Loucy (cell line): ENCODE measurements at regions not wholly inside any gene's neighbourhood (a gene's known extent, or its start where the extent isn't known, plus 50 kb on each side); places are given as distances from the start of the nearest gene placed in this dataset.

Source experiments
- H2AFZ ChIP-seq: fragments of 200-600 bp; sonication (generic); 2 replicates; pipeline ENCODE4 v1.6.0; 2016; ENCODE audit warnings: antibody characterized with exemption, mild to moderate bottlenecking, low read length, moderate library complexity
- H3F3A ChIP-seq: fragments of 200-600 bp; 2 replicates; pipeline ENCODE4 v1.6.0; 2016; ENCODE audit warnings: antibody characterized with exemption, low read depth, mild to moderate bottlenecking
- H3K27me3 ChIP-seq: fragments of 200-600 bp; sonication (generic); 2 replicates; pipeline ENCODE4 v1.6.1; 2014; ENCODE audit warnings: low read length, mild to moderate bottlenecking; ENCODE audit not compliant: insufficient read depth, poor library complexity, severe bottlenecking
- H3K36me3 ChIP-seq: fragments of 200-600 bp; sonication (generic); 2 replicates; pipeline ENCODE4 v1.6.1; 2016; ENCODE audit warnings: low read length; ENCODE audit not compliant: insufficient read depth
- H3K4me1 ChIP-seq: fragments of 200-600 bp; sonication (generic); 2 replicates; pipeline ENCODE4 v1.5.1; 2014; ENCODE audit warnings: low read length, mild to moderate bottlenecking; ENCODE audit not compliant: insufficient read depth, poor library complexity, severe bottlenecking
- H3K4me2 ChIP-seq: fragments of 200-600 bp; sonication (generic); 2 replicates; pipeline ENCODE4 v1.6.0; 2014; ENCODE audit warnings: antibody characterized with exemption, low read length, low read depth, mild to moderate bottlenecking; ENCODE audit not compliant: poor library complexity, severe bottlenecking
- H3K4me3 ChIP-seq: fragments of 200-600 bp; sonication (generic); 2 replicates; pipeline ENCODE4 v1.5.1; 2014; ENCODE audit warnings: low read length, mild to moderate bottlenecking, mixed read lengths; ENCODE audit not compliant: poor library complexity, severe bottlenecking
- H3K79me2 ChIP-seq: fragments of 200-600 bp; sonication (generic); 2 replicates; pipeline ENCODE4 v1.6.1; 2014; ENCODE audit warnings: low read length; ENCODE audit not compliant: insufficient read depth
- H3K9ac ChIP-seq: fragments of 200-600 bp; sonication (generic); 2 replicates; pipeline ENCODE4 v1.6.0; 2014; ENCODE audit warnings: mild to moderate bottlenecking, low read depth, low read length, moderate library complexity; ENCODE audit not compliant: poor library complexity, severe bottlenecking
- H3K9me2 ChIP-seq: fragments of 200-600 bp; sonication (generic); replicated peaks from 2 replicates; pipeline ENCODE4 v1.6.1; 2016; ENCODE audit warnings: low read depth, low read length, mixed read lengths
- H3K9me3 ChIP-seq: fragments of 200-600 bp; sonication (generic); 2 replicates; pipeline ENCODE4 v1.6.1; 2014; ENCODE audit warnings: mild to moderate bottlenecking, antibody characterized with exemption, low read length, low read depth; ENCODE audit not compliant: insufficient read depth
- H4K20me1 ChIP-seq: fragments of 200-600 bp; sonication (generic); 2 replicates; pipeline ENCODE4 v1.6.0; 2014; ENCODE audit warnings: antibody characterized with exemption, low read length, mild to moderate bottlenecking; ENCODE audit not compliant: insufficient read depth, poor library complexity, severe bottlenecking
- EZH2phosphoT487 ChIP-seq: fragments of 200-600 bp; IDR thresholded peaks from 2 replicates; pipeline ENCODE4 v1.6.1; 2018; ENCODE audit warnings: antibody characterized with exemption, mild to moderate bottlenecking, moderate library complexity, borderline replicate concordance
- TF ChIP-seq, protein P1 (sequence below): fragments of 200-600 bp; sonication (generic); conservative IDR thresholded peaks from 2 replicates; pipeline ENCODE4 v1.5.1; 2014; ENCODE audit warnings: mild to moderate bottlenecking, antibody characterized with exemption, low read length

DNA sequence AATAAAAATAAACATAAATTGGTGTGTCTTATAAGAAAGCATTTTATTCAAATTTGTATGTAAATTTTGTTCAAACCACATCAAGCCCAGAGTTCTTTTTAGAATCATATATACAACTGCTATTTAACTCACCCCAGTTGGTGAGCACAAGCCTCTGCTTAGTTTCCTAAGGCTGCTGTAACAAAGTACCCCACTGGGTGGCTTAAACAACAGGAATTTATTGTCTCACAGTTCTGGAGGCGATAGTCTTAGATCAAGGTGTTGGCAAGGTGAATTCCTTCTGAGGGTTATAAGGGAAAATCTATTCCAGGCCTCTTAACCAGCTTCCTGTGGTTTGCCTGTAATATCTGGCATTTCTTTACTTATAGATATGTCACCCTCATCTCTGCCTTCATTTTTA, 1133.5 kb downstream of the OLFM4 start:
- H3F3A ChIP-seq = no peaks in the 10 kb centered on the region
- H3K9me3 ChIP-seq = no peaks in the 10 kb centered on the region
- H3K36me3 ChIP-seq = no peaks in the 10 kb centered on the region
- no peaks in the 10 kb centered on the region for H3K27me3 ChIP-seq
- no peaks in the 10 kb centered on the region for H3K4me1 ChIP-seq
- H4K20me1 ChIP-seq = no peaks in the 10 kb centered on the region
- H3K4me2 ChIP-seq = no peak overlapping the region
- no peak overlapping the region for H3K4me3 ChIP-seq
- TF ChIP-seq EZH2phosphoT487 = no peak
- TF ChIP-seq, protein P1, sequence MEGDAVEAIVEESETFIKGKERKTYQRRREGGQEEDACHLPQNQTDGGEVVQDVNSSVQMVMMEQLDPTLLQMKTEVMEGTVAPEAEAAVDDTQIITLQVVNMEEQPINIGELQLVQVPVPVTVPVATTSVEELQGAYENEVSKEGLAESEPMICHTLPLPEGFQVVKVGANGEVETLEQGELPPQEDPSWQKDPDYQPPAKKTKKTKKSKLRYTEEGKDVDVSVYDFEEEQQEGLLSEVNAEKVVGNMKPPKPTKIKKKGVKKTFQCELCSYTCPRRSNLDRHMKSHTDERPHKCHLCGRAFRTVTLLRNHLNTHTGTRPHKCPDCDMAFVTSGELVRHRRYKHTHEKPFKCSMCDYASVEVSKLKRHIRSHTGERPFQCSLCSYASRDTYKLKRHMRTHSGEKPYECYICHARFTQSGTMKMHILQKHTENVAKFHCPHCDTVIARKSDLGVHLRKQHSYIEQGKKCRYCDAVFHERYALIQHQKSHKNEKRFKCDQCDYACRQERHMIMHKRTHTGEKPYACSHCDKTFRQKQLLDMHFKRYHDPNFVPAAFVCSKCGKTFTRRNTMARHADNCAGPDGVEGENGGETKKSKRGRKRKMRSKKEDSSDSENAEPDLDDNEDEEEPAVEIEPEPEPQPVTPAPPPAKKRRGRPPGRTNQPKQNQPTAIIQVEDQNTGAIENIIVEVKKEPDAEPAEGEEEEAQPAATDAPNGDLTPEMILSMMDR = no peak
- no peaks in the 10 kb centered on the region for H3K9me2 ChIP-seq
- H2AFZ ChIP-seq = no peak overlapping the region
- no peaks in the 10 kb centered on the region for H3K79me2 ChIP-seq
- H3K9ac ChIP-seq = no peak overlapping the region

DNA sequence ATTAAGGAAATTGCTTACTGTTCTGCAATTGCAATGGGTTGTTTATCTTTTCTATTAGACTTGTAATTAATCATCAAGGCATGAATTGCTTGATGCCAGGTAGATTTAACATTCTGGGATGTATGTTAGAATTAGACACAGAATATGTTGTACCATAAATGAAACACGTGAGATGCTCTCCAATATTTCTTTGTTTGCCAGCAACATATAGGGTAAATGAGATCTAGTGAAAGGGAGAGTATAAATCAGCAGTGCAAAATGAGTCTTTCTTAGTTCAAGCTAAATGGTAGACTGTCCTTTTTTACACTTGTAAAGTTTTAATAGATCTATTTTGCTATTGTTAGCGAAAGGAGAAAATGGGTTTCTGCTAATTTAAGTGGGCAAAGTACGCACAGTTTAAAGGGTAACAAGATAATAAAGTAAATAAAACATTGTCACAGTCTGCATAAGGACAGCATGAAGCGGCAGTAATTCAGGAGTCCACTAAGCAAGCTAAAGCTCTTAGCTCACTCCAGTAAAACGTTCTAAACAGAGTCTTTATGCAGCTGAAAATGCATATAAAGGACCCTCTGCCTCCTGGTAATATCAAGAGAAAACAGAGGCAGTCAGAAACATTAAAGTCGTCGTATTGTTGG, 1137.1 kb downstream of the OLFM4 start:
- Histone ChIP-seq H3K4me2 (no peak overlapping the region), H3K4me3 (no peak overlapping the region), H3K36me3 (no peaks in the 10 kb centered on the region), H3K4me1 (no peaks in the 10 kb centered on the region), H3F3A (no peaks in the 10 kb centered on the region), H3K27me3 (no peaks in the 10 kb centered on the region), H3K9me2 (no peaks in the 10 kb centered on the region), H2AFZ (no peak overlapping the region), H3K9me3 (no peaks in the 10 kb centered on the region), H3K9ac (no peak overlapping the region), H4K20me1 (no peaks in the 10 kb centered on the region), H3K79me2 (no peaks in the 10 kb centered on the region)
- no peak for TF ChIP-seq EZH2phosphoT487
- TF ChIP-seq, protein P1 = no peak

GRCh38 chr13:54173996-54174395, 1145.4 kb downstream of the OLFM4 start:
- H2AFZ ChIP-seq = no peak overlapping the region
- H3K9me2 ChIP-seq = no peaks in the 10 kb centered on the region
- no peaks in the 10 kb centered on the region for H3K4me1 ChIP-seq
- no peaks in the 10 kb centered on the region for H4K20me1 ChIP-seq
- H3K27me3 ChIP-seq = no peaks in the 10 kb centered on the region
- H3K9me3 ChIP-seq = no peaks in the 10 kb centered on the region; the same call in 1 of the 2 replicates
- H3K4me3 ChIP-seq = no peak overlapping the region
- H3K79me2 ChIP-seq = no peaks in the 10 kb centered on the region
- H3K4me2 ChIP-seq = no peak overlapping the region
- no peaks in the 10 kb centered on the region for H3K36me3 ChIP-seq
- TF ChIP-seq, protein P1 = no peak
- TF ChIP-seq EZH2phosphoT487 = no peak
- H3F3A ChIP-seq = no peaks in the 10 kb centered on the region
- no peak overlapping the region for H3K9ac ChIP-seq
